IMR-90 (cell line): ENCODE measurements at regions not wholly inside any gene's neighbourhood (a gene's known extent, or its start where the extent isn't known, plus 50 kb on each side); places are given as distances from the start of the nearest gene placed in this dataset.

Experiments used
- ATAC-seq: fragments of 200-7000 bp; cut with Tn5 transposase; 2 replicates; pipeline ENCODE4 v1.9.1; 2020; ENCODE audit warnings: low read depth, mild to moderate bottlenecking, moderate library complexity
- BruUV-seq: library from RNA; stranded (reverse); fragments of 400-500 nt; replicated peaks from 2 replicates; lab custom pipeline; 2021; lab: Mats Ljungman, UMichigan
- CTCF ChIA-PET: fragments of 300-600 bp; formaldehyde crosslinking; extraction: SDS; loops from one replicate; lab custom pipeline; 2021; ENCODE audit warnings: antibody characterized with exemption; lab: Yijun Ruan, JAX
- POLR2A ChIA-PET: fragments of 300-600 bp; sonication (Branson Sonifier 250); formaldehyde crosslinking; loops from one replicate; lab custom pipeline; 2022; ENCODE audit warnings: antibody characterized with exemption; ENCODE audit not compliant: unreplicated experiment; lab: Charles Lee
- DNase-seq: peaks from one replicate; pipeline ENCODE4 v3.0.0; 2013
- H2AFZ ChIP-seq: replicated peaks from 2 replicates; pipeline ENCODE3; 2013; ENCODE audit warnings: low read length, mild to moderate bottlenecking; ENCODE audit not compliant: poor library complexity
- H2AK5ac ChIP-seq: 2 replicates; pipeline ENCODE4 v1.6.1; 2013; ENCODE audit warnings: low read depth, low read length, inconsistent platforms
- H2AK9ac ChIP-seq: replicated peaks from 2 replicates; pipeline ENCODE3; 2013; ENCODE audit warnings: mild to moderate bottlenecking, low read depth, low read length, moderate library complexity; ENCODE audit not compliant: poor library complexity
- H2BK120ac ChIP-seq: 2 replicates; pipeline ENCODE4 v1.6.1; 2013; ENCODE audit warnings: low read depth, low read length, inconsistent platforms
- H2BK15ac ChIP-seq: 3 replicates; pipeline ENCODE4 v1.6.1; 2013; ENCODE audit warnings: low read depth, low read length, inconsistent platforms
- H2BK20ac ChIP-seq: 2 replicates; pipeline ENCODE4 v1.6.1; 2013; ENCODE audit warnings: low read depth, mild to moderate bottlenecking, inconsistent platforms, low read length, moderate library complexity
- H2BK5ac ChIP-seq: 2 replicates; pipeline ENCODE4 v1.6.1; 2013; ENCODE audit warnings: mild to moderate bottlenecking, low read depth, low read length, inconsistent platforms; ENCODE audit not compliant: poor library complexity, severe bottlenecking
- H3K14ac ChIP-seq: replicated peaks from 2 replicates; pipeline ENCODE4 v1.6.1; 2013; ENCODE audit warnings: low read depth, low read length, inconsistent platforms
- H3K18ac ChIP-seq: 2 replicates; pipeline ENCODE4 v1.6.1; 2013; ENCODE audit warnings: low read depth, low read length, control low read depth
- H3K23ac ChIP-seq: 2 replicates; pipeline ENCODE4 v1.6.1; 2013; ENCODE audit warnings: low read depth, low read length, inconsistent platforms
- H3K27ac ChIP-seq: 2 replicates; pipeline ENCODE4 v1.5.1; 2013; ENCODE audit warnings: mild to moderate bottlenecking, control low read depth, low read length; ENCODE audit not compliant: insufficient read depth
- H3K27me3 ChIP-seq: 2 replicates; pipeline ENCODE4 v1.6.1; 2013; ENCODE audit warnings: low read length; ENCODE audit not compliant: control insufficient read depth, insufficient read depth
- H3K36me3 ChIP-seq: 2 replicates; pipeline ENCODE4 v1.6.1; 2013; ENCODE audit warnings: low read length, mixed read lengths; ENCODE audit not compliant: control insufficient read depth, insufficient read depth
- H3K4ac ChIP-seq: 2 replicates; pipeline ENCODE4 v1.6.1; 2013; ENCODE audit warnings: low read depth, low read length, inconsistent platforms
- H3K4me1 ChIP-seq: 2 replicates; pipeline ENCODE4 v1.6.1; 2013; ENCODE audit warnings: low read length, mixed read lengths; ENCODE audit not compliant: control insufficient read depth, insufficient read depth
- H3K4me2 ChIP-seq: 2 replicates; pipeline ENCODE4 v1.6.1; 2013; ENCODE audit warnings: low read depth, mild to moderate bottlenecking, control low read depth, low read length, moderate library complexity
- H3K4me3 ChIP-seq: 2 replicates; pipeline ENCODE4 v1.5.1; 2013; ENCODE audit warnings: low read depth, mild to moderate bottlenecking, control low read depth, low read length, moderate library complexity; ENCODE audit not compliant: insufficient read depth
- H3K56ac ChIP-seq: 2 replicates; pipeline ENCODE4 v1.6.1; 2013; ENCODE audit warnings: low read length, inconsistent platforms; ENCODE audit not compliant: insufficient read depth; ENCODE audit errors: extremely low read depth
- H3K79me1 ChIP-seq, 2 experiments: 2 replicates each; pipeline ENCODE4 v1.6.1; 2013; ENCODE audit warnings: low read length in 2 of 2, inconsistent platforms in 1 of 2, low read depth in 1 of 2
- H3K9ac ChIP-seq: 2 replicates; pipeline ENCODE4 v1.6.1; 2013; ENCODE audit warnings: low read depth, low read length, control low read depth
- H3K9me1 ChIP-seq: 2 replicates; pipeline ENCODE4 v1.6.1; 2013; ENCODE audit warnings: low read length, inconsistent platforms; ENCODE audit not compliant: insufficient read depth
- H3K9me3 ChIP-seq: 2 replicates; pipeline ENCODE4 v1.6.1; 2013; ENCODE audit warnings: low read length; ENCODE audit not compliant: control insufficient read depth, insufficient read depth
- H4K20me1 ChIP-seq: 2 replicates; pipeline ENCODE4 v1.6.1; 2013; ENCODE audit warnings: low read length, inconsistent platforms; ENCODE audit not compliant: insufficient read depth
- H4K5ac ChIP-seq: 2 replicates; pipeline ENCODE4 v1.6.1; 2013; ENCODE audit warnings: mild to moderate bottlenecking, low read depth, low read length, control low read depth
- H4K8ac ChIP-seq, 2 experiments: 2 replicates each; pipeline ENCODE4 v1.6.1; 2013; ENCODE audit warnings: low read depth in 2 of 2, low read length in 2 of 2, control low read depth in 1 of 2, inconsistent platforms in 1 of 2
- H4K91ac ChIP-seq: 2 replicates; pipeline ENCODE4 v1.6.1; 2013; ENCODE audit warnings: low read depth, low read length, inconsistent platforms; ENCODE audit not compliant: insufficient read depth
- BHLHE40 ChIP-seq: fragments of 150-350 bp; IDR thresholded peaks from 2 replicates; pipeline ENCODE4 v1.6.1; 2016; ENCODE audit warnings: mild to moderate bottlenecking, low read depth, low read length
- CEBPB ChIP-seq: IDR thresholded peaks from 2 replicates; pipeline ENCODE4 v1.6.1; 2012; ENCODE audit warnings: low read depth, low read length, improper control_type of control experiment
- CHD1 ChIP-seq: IDR thresholded peaks from 2 replicates; pipeline ENCODE4 v1.6.1; 2012; ENCODE audit warnings: low read depth, low read length, improper control_type of control experiment
- ELK1 ChIP-seq: fragments of 150-350 bp; IDR thresholded peaks from 2 replicates; pipeline ENCODE4 v1.6.1; 2016; ENCODE audit warnings: low read depth, mild to moderate bottlenecking, low read length, moderate library complexity, borderline replicate concordance
- FOS ChIP-seq: fragments of 150-350 bp; IDR thresholded peaks from 2 replicates; pipeline ENCODE4 v1.6.1; 2016; ENCODE audit warnings: low read depth, low read length
- MAFK ChIP-seq: IDR thresholded peaks from 2 replicates; pipeline ENCODE4 v1.6.1; 2012; ENCODE audit warnings: low read depth, low read length, improper control_type of control experiment
- MAZ ChIP-seq: IDR thresholded peaks from 2 replicates; pipeline ENCODE4 v1.6.1; 2012; ENCODE audit warnings: low read depth, mild to moderate bottlenecking, low read length, improper control_type of control experiment, moderate library complexity, borderline replicate concordance
- MXI1 ChIP-seq: IDR thresholded peaks from 2 replicates; pipeline ENCODE4 v1.6.1; 2012; ENCODE audit warnings: low read depth, mild to moderate bottlenecking, low read length, moderate library complexity, borderline replicate concordance
- NFE2L2 ChIP-seq: fragments of 150-350 bp; IDR thresholded peaks from 2 replicates; pipeline ENCODE4 v1.6.1; 2016; ENCODE audit warnings: low read depth, mild to moderate bottlenecking, low read length
- POLR2A ChIP-seq: IDR thresholded peaks from 2 replicates; pipeline ENCODE4 v1.6.1; 2012; ENCODE audit warnings: mild to moderate bottlenecking, low read depth, low read length
- RAD21 ChIP-seq: IDR thresholded peaks from 2 replicates; pipeline ENCODE4 v1.6.1; 2012; ENCODE audit warnings: low read length, improper control_type of control experiment
- RCOR1 ChIP-seq: IDR thresholded peaks from 2 replicates; pipeline ENCODE4 v1.6.1; 2012; ENCODE audit warnings: mild to moderate bottlenecking, low read length, improper control_type of control experiment; ENCODE audit not compliant: insufficient replicate concordance
- RFX5 ChIP-seq: IDR thresholded peaks from 2 replicates; pipeline ENCODE4 v1.8.0; 2012; ENCODE audit warnings: low read depth, mild to moderate bottlenecking, low read length, moderate library complexity
- SMC3 ChIP-seq: fragments of 150-350 bp; IDR thresholded peaks from 2 replicates; pipeline ENCODE4 v1.6.1; 2016; ENCODE audit warnings: low read depth, mild to moderate bottlenecking, antibody characterized with exemption, low read length, moderate library complexity
- USF2 ChIP-seq: fragments of 150-350 bp; IDR thresholded peaks from 2 replicates; pipeline ENCODE4 v1.6.1; 2017; ENCODE audit warnings: mild to moderate bottlenecking, antibody characterized with exemption, low read length, low read depth
- WGBS, 2 experiments: methylation state at CpG; one replicate each; pipeline versions ENCODE4 v1.1.5 to v1.1.7; 2013; ENCODE audit warnings: missing lambda C conversion rate in 2 of 2; ENCODE audit not compliant: insufficient read length in 1 of 2; ENCODE audit errors: extremely low coverage in 2 of 2; 5-methylcytosine and 5-hydroxymethylcytosine counted together
- dilution Hi-C: fragments of 300-500 bp; cut with HindIII; formaldehyde crosslinking; loops from one replicate; pipeline ENCODE4 v1.14.3; 2018; ENCODE audit warnings: low sequenced_read_pairs; ENCODE audit not compliant: unreplicated experiment
- in situ Hi-C: fragments of 300-500 bp; cut with MboI; formaldehyde crosslinking; loops from 3 replicates; pipeline ENCODE4 v1.14.3; 2019; ENCODE audit warnings: low sequenced_read_pairs, inconsistent platforms, mixed read lengths
- intact Hi-C: fragments of 100-400 bp; cut with micrococcal nuclease; formaldehyde crosslinking; loops from 2 replicates; pipeline ENCODE4 v1.10.0; 2022
- TF ChIP-seq, protein P1 (sequence below): conservative IDR thresholded peaks from 2 replicates; pipeline ENCODE4 v1.5.1; 2012; ENCODE audit warnings: mild to moderate bottlenecking, low read depth, low read length, improper control_type of control experiment

DNA sequence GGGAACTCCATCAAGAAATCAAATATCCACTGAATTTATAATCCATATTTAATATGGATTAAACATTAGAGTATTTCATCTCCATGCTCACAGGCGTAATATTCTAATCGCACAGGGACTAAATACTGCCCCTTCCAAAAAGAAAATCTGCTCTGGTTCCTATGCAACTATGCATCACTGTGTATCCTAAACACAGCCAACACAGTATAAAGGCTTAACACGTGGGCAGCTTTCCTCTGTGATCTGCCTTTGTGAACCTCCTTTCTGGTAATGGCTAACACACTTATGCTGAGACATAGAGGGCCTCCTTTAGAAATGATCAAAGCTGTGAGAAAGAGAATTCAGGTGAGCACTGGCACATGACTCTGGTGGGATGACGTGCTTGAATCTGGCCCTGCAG, 110.2 kb downstream of the RAB11FIP2 start:
- no peak overlapping the region for H2BK20ac ChIP-seq
- H4K5ac ChIP-seq, result no peak overlapping the region
- CTCF ChIA-PET, result no interaction called here
- peaks cover 6% of the 10 kb centered on the region; the same call in 1 of the 2 replicates for H3K9me3 ChIP-seq
- H2BK120ac ChIP-seq, result no peak overlapping the region
- H2AFZ ChIP-seq, result no peak overlapping the region
- no peak overlapping the region for H3K14ac ChIP-seq
- no peaks in the 10 kb centered on the region for H3K36me3 ChIP-seq
- no peaks in the 10 kb centered on the region; the same call in 1 of the 2 replicates for H3K27me3 ChIP-seq
- no peak overlapping the region for H2BK5ac ChIP-seq
- no peak overlapping the region for H3K23ac ChIP-seq
- in situ Hi-C loops, result no loop called here
- DNase-seq (no peak), ATAC-seq (no peak)
- no peak overlapping the region for H3K4ac ChIP-seq
- no peak overlapping the region for H2AK5ac ChIP-seq
- intact Hi-C loops, result no loop called here
- no peaks in the 10 kb centered on the region for H4K20me1 ChIP-seq
- no peaks in the 10 kb centered on the region for H3K79me1 ChIP-seq
- H3K18ac ChIP-seq, result no peak overlapping the region
- no peaks in the 10 kb centered on the region for H3K4me1 ChIP-seq
- no peak overlapping the region for H3K4me3 ChIP-seq
- no peak overlapping the region for H3K4me2 ChIP-seq
- BruUV-seq, result no TSS peak
- no peak overlapping the region for H3K9ac ChIP-seq
- no peak overlapping the region for H2BK15ac ChIP-seq
- POLR2A ChIA-PET, result no interaction called here
- no peak overlapping the region for H2AK9ac ChIP-seq
- WGBS, 2 experiments, result 60% methylated on average over 1 of the region's 4 CpGs; no CpG with 5 or more reads in 1 of the 2 experiments
- TF ChIP-seq FOS, result no peak
- TF ChIP-seq CEBPB, result no peak
- TF ChIP-seq SMC3, result no peak
- TF ChIP-seq BHLHE40, result no peak
- no peak for TF ChIP-seq NFE2L2
- TF ChIP-seq CHD1, result no peak
- no peak for TF ChIP-seq MXI1
- TF ChIP-seq RAD21, result no peak
- no peak for TF ChIP-seq ELK1
- TF ChIP-seq MAZ, result no peak
- no peak for TF ChIP-seq RFX5
- no peak for TF ChIP-seq USF2
- TF ChIP-seq POLR2A, result no peak
- TF ChIP-seq, protein P1, sequence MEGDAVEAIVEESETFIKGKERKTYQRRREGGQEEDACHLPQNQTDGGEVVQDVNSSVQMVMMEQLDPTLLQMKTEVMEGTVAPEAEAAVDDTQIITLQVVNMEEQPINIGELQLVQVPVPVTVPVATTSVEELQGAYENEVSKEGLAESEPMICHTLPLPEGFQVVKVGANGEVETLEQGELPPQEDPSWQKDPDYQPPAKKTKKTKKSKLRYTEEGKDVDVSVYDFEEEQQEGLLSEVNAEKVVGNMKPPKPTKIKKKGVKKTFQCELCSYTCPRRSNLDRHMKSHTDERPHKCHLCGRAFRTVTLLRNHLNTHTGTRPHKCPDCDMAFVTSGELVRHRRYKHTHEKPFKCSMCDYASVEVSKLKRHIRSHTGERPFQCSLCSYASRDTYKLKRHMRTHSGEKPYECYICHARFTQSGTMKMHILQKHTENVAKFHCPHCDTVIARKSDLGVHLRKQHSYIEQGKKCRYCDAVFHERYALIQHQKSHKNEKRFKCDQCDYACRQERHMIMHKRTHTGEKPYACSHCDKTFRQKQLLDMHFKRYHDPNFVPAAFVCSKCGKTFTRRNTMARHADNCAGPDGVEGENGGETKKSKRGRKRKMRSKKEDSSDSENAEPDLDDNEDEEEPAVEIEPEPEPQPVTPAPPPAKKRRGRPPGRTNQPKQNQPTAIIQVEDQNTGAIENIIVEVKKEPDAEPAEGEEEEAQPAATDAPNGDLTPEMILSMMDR, result no peak
- TF ChIP-seq RCOR1, result no peak
- no peak for TF ChIP-seq MAFK
- no peak overlapping the region for H3K27ac ChIP-seq
- H4K8ac ChIP-seq, result no peak overlapping the region
- H3K9me1 ChIP-seq, result no peaks in the 10 kb centered on the region
- dilution Hi-C loops, result no loop called here
- no peak overlapping the region for H4K91ac ChIP-seq
- H3K56ac ChIP-seq, result no peak overlapping the region
